Subcutaneous abdominal adipose tissue (tissue), 5 donors: ENCODE measurements at regions not wholly inside any gene's neighbourhood (a gene's known extent, or its start where the extent isn't known, plus 50 kb on each side); places are given as distances from the start of the nearest gene placed in this dataset.
"Not testable (repeated sequence)": the region's sequence is repeated elsewhere in the genome, so short reads cannot be mapped to it uniquely, and the experiment has no call there.

ENCODE experiments used
- H3K27ac ChIP-seq: one replicate; pipeline ENCODE4 v1.7.0; 2013; ENCODE audit warnings: low read depth, mild to moderate bottlenecking, inconsistent platforms, low read length, moderate library complexity
- H3K27me3 ChIP-seq, 5 donors: one replicate each; pipeline ENCODE4 v1.7.0; 2013; ENCODE audit warnings: low read length in 5 of 5, inconsistent platforms in 1 of 5; ENCODE audit not compliant: control insufficient read depth in 5 of 5, insufficient read depth in 4 of 5
- H3K36me3 ChIP-seq, 5 donors: one replicate each; pipeline ENCODE4 v1.7.0; 2013; ENCODE audit warnings: low read length in 5 of 5; ENCODE audit not compliant: control insufficient read depth in 5 of 5, insufficient read depth in 5 of 5
- H3K4me1 ChIP-seq, 5 donors: one replicate each; pipeline ENCODE4 v1.7.0; 2013; ENCODE audit warnings: low read length in 5 of 5, mild to moderate bottlenecking in 3 of 5, moderate library complexity in 1 of 5; ENCODE audit not compliant: control insufficient read depth in 5 of 5, insufficient read depth in 5 of 5
- H3K4me3 ChIP-seq, 5 donors: one replicate each; pipeline ENCODE4 v1.7.0; 2013; ENCODE audit warnings: low read length in 5 of 5, low read depth in 1 of 5
- H3K9ac ChIP-seq, 5 donors: one replicate each; pipeline ENCODE4 v1.7.0; 2013; ENCODE audit warnings: low read length in 5 of 5, mild to moderate bottlenecking in 4 of 5, moderate library complexity in 3 of 5
- H3K9me3 ChIP-seq, 5 donors: one replicate each; pipeline ENCODE4 v1.7.0; 2013; ENCODE audit warnings: low read length in 5 of 5; ENCODE audit not compliant: control insufficient read depth in 5 of 5
- donor health status: healthy.
- donor health status: healthy.
- donor health status: healthy.
- donor health status: healthy.
- donor health status: healthy.

DNA sequence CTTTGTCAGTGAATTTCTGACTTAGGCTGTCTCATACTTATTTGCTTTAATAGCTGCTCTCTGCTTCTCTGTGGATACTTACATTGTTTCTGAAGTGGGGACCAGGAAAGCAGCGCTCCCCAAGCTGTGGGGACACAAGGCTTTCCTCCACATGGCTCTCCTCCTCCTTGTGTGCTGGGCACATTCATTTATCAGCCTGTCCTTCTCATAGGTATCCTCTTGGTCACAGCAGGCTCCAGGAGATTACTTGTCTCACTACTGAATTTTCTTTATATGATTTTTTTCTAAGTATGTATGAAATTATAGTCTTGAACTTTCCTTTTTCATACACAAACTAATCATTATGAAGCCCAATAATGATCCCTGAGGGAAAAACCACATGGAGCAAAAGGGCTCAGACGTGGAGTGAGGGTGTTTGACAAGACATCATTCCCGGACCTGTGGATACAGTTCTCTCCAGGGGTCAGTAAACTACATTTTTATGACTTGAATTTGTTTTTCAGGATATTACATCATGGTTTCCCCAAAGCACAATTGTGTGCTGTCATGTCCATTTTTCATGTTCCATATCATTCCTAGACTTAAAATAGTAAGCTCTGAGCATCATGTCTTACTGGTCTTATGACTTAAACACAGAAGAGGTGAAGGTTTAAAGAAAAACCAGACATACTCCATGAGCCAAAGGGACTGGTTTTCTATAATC, 234.5 kb downstream of the PCSK1 start:
- Histone ChIP-seq H3K27me3 (no peaks in the 10 kb centered on the region), H3K9me3 (no peaks in the 10 kb centered on the region), H3K4me1 (peaks cover 0 to 27% (median 26%) of the 10 kb centered on the region in 5 donors), H3K27ac (no peak overlapping the region), H3K9ac (no peak overlapping the region), H3K4me3 (no peak overlapping the region), H3K36me3 (no peaks in the 10 kb centered on the region)

DNA sequence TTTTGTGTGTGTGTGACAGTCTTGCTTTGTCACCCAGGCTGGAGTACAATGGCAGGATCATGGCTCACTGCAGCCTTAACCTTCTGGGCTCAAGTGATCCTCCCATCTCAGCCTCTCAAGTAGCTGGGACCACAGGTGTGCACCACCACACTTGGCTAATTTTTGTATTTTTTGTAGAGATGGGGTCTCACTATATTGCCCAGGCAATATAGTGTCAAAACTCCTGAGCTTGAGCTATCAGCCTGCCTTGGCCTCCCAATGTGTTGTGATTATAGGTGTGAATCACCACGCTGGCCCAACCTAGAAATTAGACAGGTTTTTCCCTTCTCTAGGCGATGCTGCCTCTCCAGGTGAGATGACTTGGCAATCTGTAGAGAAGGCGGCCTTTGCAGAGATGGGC, 235.3 kb downstream of the PCSK1 start:
- H3K4me1 ChIP-seq = peaks cover 0 to 27% (median 26%) of the 10 kb centered on the region in 5 donors
- H3K27ac ChIP-seq, H3K27me3 ChIP-seq, H3K9ac ChIP-seq, H3K9me3 ChIP-seq, H3K36me3 ChIP-seq, H3K4me3 ChIP-seq: not testable (repeated sequence)

GRCh38 chr5:96197347-96197746, 235.7 kb upstream of the ELL2 start:
- Histone ChIP-seq H3K36me3 (no peaks in the 10 kb centered on the region), H3K27me3 (no peaks in the 10 kb centered on the region), H3K4me1 (peaks cover 0 to 27% (median 26%) of the 10 kb centered on the region in 5 donors)

GRCh38 chr5:96196890-96197289, 235.2 kb upstream of the ELL2 start:
- Histone ChIP-seq H3K9me3 (no peaks in the 10 kb centered on the region), H3K4me3 (no peak overlapping the region), H3K27ac (peak overlapping the region; percentile 66), H3K27me3 (no peaks in the 10 kb centered on the region), H3K36me3 (no peaks in the 10 kb centered on the region), H3K9ac (no peak overlapping the region), H3K4me1 (peaks cover 0 to 27% (median 26%) of the 10 kb centered on the region in 5 donors)

More at GRCh38 chr5:96197347-96197746, 235.7 kb upstream of the ELL2 start:
- peak overlapping the region; percentile 66 for H3K27ac ChIP-seq
- H3K4me3 ChIP-seq = no peak overlapping the region
- no peaks in the 10 kb centered on the region for H3K9me3 ChIP-seq
- no peak overlapping the region for H3K9ac ChIP-seq

GRCh38 chr5:96196407-96196806, 234.8 kb upstream of the ELL2 start:
- no peaks in the 10 kb centered on the region for H3K9me3 ChIP-seq
- H3K27ac ChIP-seq = peak overlapping the region; percentile 21
- no peaks in the 10 kb centered on the region for H3K27me3 ChIP-seq
- H3K9ac ChIP-seq = no peak overlapping the region
- no peaks in the 10 kb centered on the region for H3K36me3 ChIP-seq
- H3K4me1 ChIP-seq = peaks cover 0 to 27% (median 26%) of the 10 kb centered on the region in 5 donors
- no peak overlapping the region for H3K4me3 ChIP-seq

- H3K9ac ChIP-seq = no peak overlapping the region
- H3K4me1 ChIP-seq = peaks cover 0 to 21% (median 18%) of the 10 kb centered on the region in 5 donors
- no peak overlapping the region for H3K4me3 ChIP-seq
- no peaks in the 10 kb centered on the region for H3K9me3 ChIP-seq
- no peaks in the 10 kb centered on the region for H3K27me3 ChIP-seq
- H3K36me3 ChIP-seq = no peaks in the 10 kb centered on the region
- H3K27ac ChIP-seq = no peak overlapping the region
These were observed 233.5 kb upstream of the ELL2 start for GRCh38 chr5:96195123-96195522.

- H3K4me3 ChIP-seq = no peak overlapping the region
- no peak overlapping the region for H3K27ac ChIP-seq
These were observed 232.9 kb upstream of the ELL2 start for GRCh38 chr5:96194593-96194992.

DNA sequence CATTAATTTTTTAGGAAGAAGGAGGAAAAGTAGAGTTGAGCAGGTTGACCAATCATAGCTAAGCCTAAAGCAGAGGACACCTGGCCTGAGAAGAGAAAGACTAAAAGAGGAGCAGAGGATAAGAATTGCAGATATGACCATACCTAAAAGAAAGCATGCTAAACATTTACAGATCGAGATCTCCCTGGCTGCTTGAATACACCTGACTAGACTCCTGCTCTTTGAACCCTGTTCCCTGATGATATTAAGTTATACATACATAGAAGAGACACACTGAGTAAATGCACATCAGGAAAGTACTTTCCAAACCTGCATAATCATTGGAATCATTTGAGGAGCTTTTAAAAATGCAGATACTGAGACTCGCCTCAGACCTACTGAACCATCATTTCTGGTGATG, 232.3 kb upstream of the ELL2 start:
- Histone ChIP-seq H3K4me1 (peaks cover 0 to 14% (median 8%) of the 10 kb centered on the region in 5 donors), H3K4me3 (no peak overlapping the region), H3K27me3 (no peaks in the 10 kb centered on the region), H3K36me3 (no peaks in the 10 kb centered on the region), H3K9ac (no peak overlapping the region), H3K27ac (no peak overlapping the region), H3K9me3 (no peaks in the 10 kb centered on the region)

More at GRCh38 chr5:96194593-96194992, 232.9 kb upstream of the ELL2 start:
- peaks cover 0 to 15% (median 13%) of the 10 kb centered on the region in 5 donors for H3K4me1 ChIP-seq
- no peaks in the 10 kb centered on the region for H3K27me3 ChIP-seq
- H3K9ac ChIP-seq = no peak overlapping the region
- no peaks in the 10 kb centered on the region for H3K36me3 ChIP-seq
- no peaks in the 10 kb centered on the region for H3K9me3 ChIP-seq

- no peaks in the 10 kb centered on the region for H3K4me1 ChIP-seq
- no peak overlapping the region for H3K27ac ChIP-seq
- no peaks in the 10 kb centered on the region for H3K36me3 ChIP-seq
- no peaks in the 10 kb centered on the region for H3K9me3 ChIP-seq
- H3K9ac ChIP-seq = no peak overlapping the region
- no peak overlapping the region for H3K4me3 ChIP-seq
- H3K27me3 ChIP-seq = no peaks in the 10 kb centered on the region
These were observed 228.3 kb upstream of the ELL2 start for GRCh38 chr5:96189987-96190386.

DNA sequence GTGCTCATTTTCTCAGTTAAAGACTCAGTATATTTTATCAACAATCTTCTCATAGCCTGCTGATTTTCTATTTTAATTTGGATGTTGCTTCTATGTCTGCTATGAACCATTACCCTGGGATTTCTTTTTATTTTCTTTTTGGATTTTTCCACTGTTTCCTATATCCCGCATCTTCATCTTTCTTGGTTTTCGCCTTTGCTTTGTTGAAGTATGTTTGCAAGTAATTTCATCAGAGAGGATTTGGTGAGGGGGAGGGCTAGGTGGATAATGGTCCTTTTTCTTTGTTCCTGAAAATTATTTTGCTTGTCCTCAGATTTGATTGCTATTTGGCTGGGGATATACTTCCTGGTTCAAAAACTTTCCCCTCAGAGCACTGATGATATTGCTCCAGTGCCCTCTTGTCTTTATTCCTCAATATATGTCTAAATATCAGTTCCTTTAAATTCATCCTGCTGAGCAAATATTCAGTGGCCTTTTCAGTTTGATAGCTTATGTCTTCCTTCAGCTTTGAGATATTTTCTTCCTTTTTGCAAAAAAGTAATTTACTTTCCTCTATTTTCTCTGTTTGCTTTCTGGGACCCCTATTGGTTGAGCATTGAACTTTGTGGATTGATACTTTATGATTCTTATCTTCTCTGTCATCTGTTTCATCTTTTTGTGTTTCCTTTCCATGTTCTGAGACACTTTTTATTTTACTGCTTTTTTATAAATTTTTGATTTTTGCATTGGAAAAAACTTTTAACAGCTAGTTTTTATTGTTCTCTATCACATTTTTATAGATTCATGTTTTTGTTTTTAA, 227.6 kb upstream of the ELL2 start:
- H3K9me3 ChIP-seq = peaks cover 0 to 2% (median 0%) of the 10 kb centered on the region in 5 donors
- no peaks in the 10 kb centered on the region for H3K4me1 ChIP-seq
- no peaks in the 10 kb centered on the region for H3K36me3 ChIP-seq
- no peak overlapping the region for H3K9ac ChIP-seq
- H3K4me3 ChIP-seq = no peak overlapping the region
- H3K27me3 ChIP-seq = no peaks in the 10 kb centered on the region
- no peak overlapping the region for H3K27ac ChIP-seq
